Natural killer cell treated with Interleukin-12 subunit alpha and Interleukin-12 subunit beta and Interleukin-15 and Interleukin-18, amount 100 ng/mL, for 72 hours (primary cell): ENCODE measurements at regions not wholly inside any gene's neighbourhood (a gene's known extent, or its start where the extent isn't known, plus 50 kb on each side); places are given as distances from the start of the nearest gene placed in this dataset.

Experiments used
- ATAC-seq, 2 donors: fragments of 150-1000 bp; cut with Tn5 transposase in 1 of 2; sonication (Bioruptor Pico), chemical (Tn5 transposase) in 1 of 2; 2 replicates each; pipeline ENCODE4 v1.10.0; 2021
- DNase-seq: peaks from one replicate; pipeline ENCODE4 v3.0.0; 2022; ENCODE audit warnings: low spot score
- H3K27ac Mint-ChIP-seq, 2 donors: 1 replicate in 1 of 2; 2 replicates in 1 of 2; pipeline ENCODE4 v1.8.0; 2022; ENCODE audit warnings: mixed read lengths in 2 of 2, mild to moderate bottlenecking in 1 of 2, moderate library complexity in 1 of 2
- H3K27me3 Mint-ChIP-seq, 2 donors: 1 replicate in 1 of 2; 2 replicates in 1 of 2; pipeline ENCODE4 v1.8.0; 2022; ENCODE audit warnings: mixed read lengths in 2 of 2
- H3K36me3 Mint-ChIP-seq: one replicate; pipeline ENCODE4 v1.8.0; 2022; ENCODE audit warnings: mixed read lengths
- H3K4me1 Mint-ChIP-seq, 2 donors: 1 replicate in 1 of 2; 2 replicates in 1 of 2; pipeline ENCODE4 v1.8.0; 2022; ENCODE audit warnings: low read depth in 2 of 2, mixed read lengths in 2 of 2, mild to moderate bottlenecking in 1 of 2
- H3K4me3 Mint-ChIP-seq: one replicate; pipeline ENCODE4 v1.8.0; 2022; ENCODE audit warnings: mixed read lengths
- H3K9me3 Mint-ChIP-seq: 2 replicates; pipeline ENCODE4 v1.8.0; 2022; ENCODE audit warnings: mixed read lengths

DNA sequence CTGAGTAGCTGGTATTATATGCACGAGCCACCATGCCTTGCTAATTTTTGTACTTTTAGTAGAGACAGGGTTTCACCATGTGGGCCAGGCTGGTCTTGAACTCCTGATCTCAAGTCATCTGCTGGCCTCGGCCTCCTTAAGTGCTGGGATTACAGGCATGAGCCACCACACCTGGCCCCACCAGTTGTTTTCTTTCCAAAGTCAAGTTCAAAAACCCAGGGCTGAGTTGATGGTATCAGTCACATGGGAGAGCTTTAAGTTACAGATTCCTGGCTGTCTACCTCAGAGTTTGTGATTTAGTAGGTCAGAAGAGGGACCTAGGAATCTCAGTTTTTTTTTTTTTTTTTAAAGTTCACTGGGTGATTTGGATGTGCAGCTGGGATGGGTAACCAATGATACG lies 107.7 kb downstream of the SCP2D1 start:
- ATAC-seq (no peak), DNase-seq (no peak)
- H3K36me3 Mint-ChIP-seq = no peaks in the 10 kb centered on the region
- H3K27ac Mint-ChIP-seq = no peak overlapping the region
- H3K4me1 Mint-ChIP-seq = no peaks in the 10 kb centered on the region
- H3K27me3 Mint-ChIP-seq = peaks cover 0 to 1% of the 10 kb centered on the region in 2 donors
- H3K9me3 Mint-ChIP-seq = no peaks in the 10 kb centered on the region
- H3K4me3 Mint-ChIP-seq = no peak overlapping the region

- Mint-ChIP-seq H3K4me3 (no peak overlapping the region), H3K27me3 (peaks cover 4 to 5% of the 10 kb centered on the region in 2 donors), H3K4me1 (no peaks in the 10 kb centered on the region), H3K27ac (no peak overlapping the region), H3K9me3 (no peaks in the 10 kb centered on the region), H3K36me3 (no peaks in the 10 kb centered on the region)
- DNase-seq = no peak
- no peak for ATAC-seq
These were observed 108.7 kb downstream of the SCP2D1 start for GRCh38 chr20:18922251-18922650.

GRCh38 chr20:18922898-18923297 lies 109.3 kb downstream of the SCP2D1 start:
- Mint-ChIP-seq H3K4me3 (no peak overlapping the region), H3K36me3 (no peaks in the 10 kb centered on the region), H3K4me1 (no peaks in the 10 kb centered on the region), H3K27me3 (peaks cover 5 to 6% of the 10 kb centered on the region in 2 donors), H3K27ac (no peak overlapping the region), H3K9me3 (no peaks in the 10 kb centered on the region)
- no peak for ATAC-seq
- DNase-seq = no peak

GRCh38 chr20:18926965-18927364 lies 113.4 kb downstream of the SCP2D1 start:
- ATAC-seq (no peak), DNase-seq (no peak)
- H3K27ac Mint-ChIP-seq = no peak overlapping the region
- peaks cover 5 to 6% of the 10 kb centered on the region in 2 donors for H3K27me3 Mint-ChIP-seq
- H3K4me1 Mint-ChIP-seq = no peaks in the 10 kb centered on the region
- H3K4me3 Mint-ChIP-seq = no peak overlapping the region
- no peaks in the 10 kb centered on the region for H3K36me3 Mint-ChIP-seq
- H3K9me3 Mint-ChIP-seq = no peaks in the 10 kb centered on the region

DNA sequence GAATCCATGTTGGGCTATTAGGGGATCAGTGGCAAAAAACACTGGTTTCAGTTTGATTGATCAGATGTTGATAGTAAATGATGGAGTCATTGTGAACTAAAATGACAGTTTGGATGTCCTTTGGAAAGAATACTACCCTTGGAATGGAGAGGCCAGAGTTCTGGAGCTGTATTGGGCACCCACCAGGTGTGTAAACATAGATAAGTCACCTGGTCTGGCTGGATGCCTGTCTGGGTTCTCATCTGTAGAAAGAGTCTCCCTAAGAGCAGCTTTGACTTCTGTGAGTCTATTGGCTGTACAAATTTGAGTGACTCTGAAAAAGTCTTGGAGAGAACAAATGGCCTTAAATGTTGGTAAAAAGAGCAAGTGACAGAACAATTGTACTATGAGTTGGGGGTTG lies 115.0 kb downstream of the SCP2D1 start:
- peaks cover 9 to 11% of the 10 kb centered on the region in 2 donors for H3K27me3 Mint-ChIP-seq
- peaks cover 4% of the 10 kb centered on the region for H3K9me3 Mint-ChIP-seq
- H3K4me3 Mint-ChIP-seq = no peak overlapping the region
- ATAC-seq (no peak), DNase-seq (no peak)
- no peaks in the 10 kb centered on the region for H3K4me1 Mint-ChIP-seq
- H3K36me3 Mint-ChIP-seq = no peaks in the 10 kb centered on the region
- no peak overlapping the region for H3K27ac Mint-ChIP-seq

GRCh38 chr20:18929800-18930199 lies 116.2 kb downstream of the SCP2D1 start:
- no peaks in the 10 kb centered on the region for H3K36me3 Mint-ChIP-seq
- DNase-seq = no peak
- H3K4me1 Mint-ChIP-seq = no peaks in the 10 kb centered on the region
- peaks cover 9 to 19% of the 10 kb centered on the region in 2 donors for H3K27me3 Mint-ChIP-seq
- H3K27ac Mint-ChIP-seq = no peak overlapping the region
- peaks cover 6% of the 10 kb centered on the region for H3K9me3 Mint-ChIP-seq
- no peak for ATAC-seq
- no peak overlapping the region for H3K4me3 Mint-ChIP-seq

GRCh38 chr20:18943542-18943941 lies 130.0 kb downstream of the SCP2D1 start:
- no peaks in the 10 kb centered on the region for H3K4me1 Mint-ChIP-seq
- DNase-seq (no peak), ATAC-seq (peak in 1 of 2 donors; percentile 43)
- no peak overlapping the region for H3K4me3 Mint-ChIP-seq
- H3K27me3 Mint-ChIP-seq = peaks cover 14 to 44% of the 10 kb centered on the region in 2 donors
- peaks cover 4% of the 10 kb centered on the region for H3K36me3 Mint-ChIP-seq
- H3K27ac Mint-ChIP-seq = no peak overlapping the region
- peaks cover 4% of the 10 kb centered on the region for H3K9me3 Mint-ChIP-seq

DNA sequence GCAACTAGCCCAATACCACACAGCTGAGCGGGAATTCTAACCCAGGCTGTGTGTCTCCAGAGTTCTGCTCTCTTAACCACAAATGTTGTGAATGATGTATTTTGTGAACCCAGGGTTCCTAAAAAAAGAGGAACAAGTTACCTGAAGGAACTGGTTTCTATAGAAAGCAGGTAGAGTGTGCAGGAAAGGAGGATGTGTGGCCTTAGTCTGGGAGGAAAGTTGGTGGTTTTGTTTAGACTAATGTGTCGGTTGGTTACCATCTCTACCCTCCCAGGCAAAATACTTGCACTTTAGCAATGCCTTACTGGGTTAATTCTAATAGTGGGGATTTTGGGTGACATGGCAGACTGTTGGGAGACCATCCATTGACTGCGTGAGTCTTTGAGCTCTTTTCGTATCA lies 143.3 kb downstream of the SCP2D1 start:
- Mint-ChIP-seq H3K27ac (no peak overlapping the region), H3K4me1 (no peaks in the 10 kb centered on the region), H3K4me3 (no peak overlapping the region), H3K9me3 (no peaks in the 10 kb centered on the region), H3K36me3 (no peaks in the 10 kb centered on the region), H3K27me3 (peaks cover 0 to 2% of the 10 kb centered on the region in 2 donors)
- ATAC-seq = no peak
- DNase-seq = no peak

GRCh38 chr20:18957328-18957727 lies 143.7 kb downstream of the SCP2D1 start:
- H3K27ac Mint-ChIP-seq = no peak overlapping the region
- no peak for ATAC-seq
- no peaks in the 10 kb centered on the region for H3K9me3 Mint-ChIP-seq
- H3K4me1 Mint-ChIP-seq = no peaks in the 10 kb centered on the region
- no peaks in the 10 kb centered on the region for H3K36me3 Mint-ChIP-seq
- no peak for DNase-seq
- H3K4me3 Mint-ChIP-seq = no peak overlapping the region
- peaks cover 0 to 2% of the 10 kb centered on the region in 2 donors for H3K27me3 Mint-ChIP-seq

GRCh38 chr20:18971121-18971520 lies 157.5 kb downstream of the SCP2D1 start:
- no peaks in the 10 kb centered on the region for H3K36me3 Mint-ChIP-seq
- H3K4me3 Mint-ChIP-seq = no peak overlapping the region
- ATAC-seq (no peak), DNase-seq (no peak)
- H3K27me3 Mint-ChIP-seq = peaks cover 24 to 31% of the 10 kb centered on the region in 2 donors
- H3K27ac Mint-ChIP-seq = no peak overlapping the region
- no peaks in the 10 kb centered on the region for H3K4me1 Mint-ChIP-seq
- H3K9me3 Mint-ChIP-seq = peaks cover 4% of the 10 kb centered on the region

GRCh38 chr20:18971574-18971973 lies 158.0 kb downstream of the SCP2D1 start:
- Mint-ChIP-seq H3K27ac (no peak overlapping the region), H3K4me3 (no peak overlapping the region), H3K9me3 (peaks cover 4% of the 10 kb centered on the region), H3K4me1 (no peaks in the 10 kb centered on the region), H3K27me3 (peaks cover 24 to 31% of the 10 kb centered on the region in 2 donors), H3K36me3 (no peaks in the 10 kb centered on the region)
- ATAC-seq = peak in 1 of 2 donors; percentile 11
- no peak for DNase-seq

DNA sequence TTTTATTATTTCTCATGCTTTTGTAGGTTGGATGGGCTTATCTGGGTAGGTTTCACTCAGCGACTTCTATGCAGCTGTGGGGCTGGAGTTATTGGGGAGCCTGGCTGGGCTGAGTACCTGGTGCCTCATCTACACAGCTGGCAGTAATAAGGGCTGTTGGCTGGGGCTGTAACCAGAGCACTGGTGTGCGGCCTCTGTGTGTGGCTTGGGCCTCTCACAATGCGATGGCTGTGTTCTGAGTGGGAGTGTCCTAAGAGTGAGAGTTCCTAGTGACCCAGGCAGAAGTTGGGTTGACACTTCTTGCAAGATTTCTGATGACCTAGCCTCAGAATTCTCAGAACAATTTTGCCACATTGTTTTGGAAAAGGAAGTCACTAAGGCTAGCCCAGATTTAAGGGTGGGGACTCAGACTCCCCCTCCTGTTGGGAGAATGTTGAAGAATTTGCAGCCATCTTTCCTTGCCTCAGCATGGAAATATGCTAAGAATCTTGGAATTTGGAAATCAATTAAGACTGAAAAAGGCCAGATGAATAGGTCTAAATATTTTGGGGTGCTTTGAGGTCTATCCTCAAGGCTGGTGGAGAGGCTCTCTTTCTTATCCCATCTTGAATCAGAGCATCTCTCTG lies 158.8 kb downstream of the SCP2D1 start:
- DNase-seq (no peak), ATAC-seq (no peak)
- Mint-ChIP-seq H3K36me3 (no peaks in the 10 kb centered on the region), H3K27me3 (peaks cover 20 to 31% of the 10 kb centered on the region in 2 donors), H3K9me3 (no peaks in the 10 kb centered on the region), H3K4me3 (no peak overlapping the region), H3K27ac (no peak overlapping the region), H3K4me1 (no peaks in the 10 kb centered on the region)

DNA sequence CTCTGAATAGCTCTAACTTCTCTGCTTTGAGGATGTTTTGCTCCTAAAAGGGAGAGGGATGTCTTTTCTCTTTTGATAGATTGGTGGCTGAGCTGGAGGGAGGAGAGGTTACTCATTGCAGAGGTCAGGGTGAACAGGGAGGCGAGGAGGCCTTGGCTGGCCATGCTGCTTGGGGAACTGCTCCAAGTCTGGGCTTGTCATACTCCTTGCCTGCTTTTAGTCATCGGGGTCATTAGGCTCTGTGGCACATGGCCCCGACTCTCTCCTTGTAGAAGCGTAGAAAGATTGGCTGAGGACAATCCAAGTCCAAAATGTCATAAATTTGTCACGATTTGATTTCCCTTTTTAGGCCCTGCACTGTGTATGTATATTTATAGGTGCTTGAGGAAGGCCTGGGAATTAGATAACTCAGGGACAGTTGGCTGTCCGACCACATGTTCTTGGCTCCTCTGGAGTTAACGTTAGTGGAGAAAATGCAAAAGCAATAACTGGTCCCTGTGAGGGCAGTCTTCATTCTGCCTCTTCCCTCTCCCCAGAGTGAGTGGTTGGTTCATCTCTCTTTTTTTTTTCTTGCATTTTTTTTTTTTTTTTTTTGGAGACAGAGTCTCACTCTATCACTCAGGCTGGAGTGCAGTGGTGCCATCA lies 160.1 kb downstream of the SCP2D1 start:
- no peak for ATAC-seq
- Mint-ChIP-seq H3K27me3 (peaks cover 19 to 31% of the 10 kb centered on the region in 2 donors), H3K4me3 (no peak overlapping the region), H3K27ac (no peak overlapping the region), H3K9me3 (no peaks in the 10 kb centered on the region), H3K36me3 (no peaks in the 10 kb centered on the region), H3K4me1 (no peaks in the 10 kb centered on the region)
- no peak for DNase-seq

DNA sequence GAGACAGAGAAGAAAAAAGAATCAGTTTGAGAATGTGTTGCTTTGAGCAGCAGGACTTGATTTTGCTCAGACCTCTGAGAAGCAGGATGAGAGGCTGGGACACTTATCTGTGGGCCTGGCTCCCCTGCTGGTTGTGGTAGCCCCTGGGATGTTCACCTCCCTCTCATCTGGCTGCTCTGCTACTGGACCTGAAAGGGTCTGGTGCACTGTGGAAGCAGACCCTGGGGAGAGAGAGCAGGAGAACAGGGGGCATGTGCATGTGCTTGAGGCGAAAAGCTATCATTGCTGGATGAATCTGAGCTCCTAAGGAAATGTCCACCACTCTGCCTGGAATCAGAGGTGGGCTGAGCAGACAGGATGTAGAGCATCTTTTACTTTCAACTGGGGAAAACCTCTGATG lies 161.1 kb downstream of the SCP2D1 start:
- DNase-seq (no peak), ATAC-seq (no peak)
- Mint-ChIP-seq H3K4me1 (no peaks in the 10 kb centered on the region), H3K27me3 (peaks cover 19 to 35% of the 10 kb centered on the region in 2 donors), H3K27ac (no peak overlapping the region), H3K4me3 (no peak overlapping the region), H3K9me3 (no peaks in the 10 kb centered on the region), H3K36me3 (no peaks in the 10 kb centered on the region)

GRCh38 chr20:18977441-18977840 lies 163.9 kb downstream of the SCP2D1 start:
- ATAC-seq (no peak), DNase-seq (no peak)
- H3K4me3 Mint-ChIP-seq = no peak overlapping the region
- H3K27me3 Mint-ChIP-seq = peaks cover 19 to 42% of the 10 kb centered on the region in 2 donors
- no peaks in the 10 kb centered on the region for H3K9me3 Mint-ChIP-seq
- H3K27ac Mint-ChIP-seq = no peak overlapping the region
- no peaks in the 10 kb centered on the region for H3K36me3 Mint-ChIP-seq
- H3K4me1 Mint-ChIP-seq = no peaks in the 10 kb centered on the region
